GM12875 (cell line): ENCODE measurements at regions not wholly inside any gene's neighbourhood (a gene's known extent, or its start where the extent isn't known, plus 50 kb on each side); places are given as distances from the start of the nearest gene placed in this dataset.
A peak's percentile ranks its signal among the peaks of the same experiment; 100 is the strongest.
"Not testable (repeated sequence)": the region's sequence is repeated elsewhere in the genome, so short reads cannot be mapped to it uniquely, and the experiment has no call there.

Experiments
- H3K4me3 ChIP-seq: one replicate; pipeline ENCODE4 v1.5.1; 2011; ENCODE audit warnings: low read depth, low read length, control low read depth
- TF ChIP-seq, protein P1 (sequence below): IDR thresholded peaks from 2 replicates; pipeline ENCODE4 v1.5.1; 2011; ENCODE audit warnings: low read depth, mild to moderate bottlenecking, control low read depth, inconsistent platforms, low read length, moderate library complexity, borderline replicate concordance; ENCODE audit not compliant: insufficient read depth

DNA sequence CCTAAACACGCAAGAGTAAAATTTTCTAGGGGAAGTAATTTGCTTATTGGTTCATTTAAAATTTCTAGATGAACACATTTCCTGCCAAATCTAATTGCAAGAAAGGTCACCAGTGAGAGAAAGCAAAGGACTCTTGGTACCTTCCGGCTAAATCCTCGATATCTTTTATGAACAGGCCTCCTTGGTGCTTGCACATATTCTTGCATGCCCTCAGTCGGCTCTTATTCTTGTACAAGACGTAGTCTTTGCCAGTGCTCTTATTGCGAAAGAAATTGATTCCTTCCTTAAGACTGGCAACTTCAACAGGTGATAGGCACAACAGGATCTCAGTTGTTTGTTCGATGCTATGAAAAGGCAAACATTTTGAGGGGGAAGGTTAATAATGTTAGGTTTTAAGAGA is 141.7 kb upstream of the CARMIL1 start:
- TF ChIP-seq, protein P1, sequence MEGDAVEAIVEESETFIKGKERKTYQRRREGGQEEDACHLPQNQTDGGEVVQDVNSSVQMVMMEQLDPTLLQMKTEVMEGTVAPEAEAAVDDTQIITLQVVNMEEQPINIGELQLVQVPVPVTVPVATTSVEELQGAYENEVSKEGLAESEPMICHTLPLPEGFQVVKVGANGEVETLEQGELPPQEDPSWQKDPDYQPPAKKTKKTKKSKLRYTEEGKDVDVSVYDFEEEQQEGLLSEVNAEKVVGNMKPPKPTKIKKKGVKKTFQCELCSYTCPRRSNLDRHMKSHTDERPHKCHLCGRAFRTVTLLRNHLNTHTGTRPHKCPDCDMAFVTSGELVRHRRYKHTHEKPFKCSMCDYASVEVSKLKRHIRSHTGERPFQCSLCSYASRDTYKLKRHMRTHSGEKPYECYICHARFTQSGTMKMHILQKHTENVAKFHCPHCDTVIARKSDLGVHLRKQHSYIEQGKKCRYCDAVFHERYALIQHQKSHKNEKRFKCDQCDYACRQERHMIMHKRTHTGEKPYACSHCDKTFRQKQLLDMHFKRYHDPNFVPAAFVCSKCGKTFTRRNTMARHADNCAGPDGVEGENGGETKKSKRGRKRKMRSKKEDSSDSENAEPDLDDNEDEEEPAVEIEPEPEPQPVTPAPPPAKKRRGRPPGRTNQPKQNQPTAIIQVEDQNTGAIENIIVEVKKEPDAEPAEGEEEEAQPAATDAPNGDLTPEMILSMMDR: no peak
- peak overlapping the region; percentile 23 for H3K4me3 ChIP-seq

DNA sequence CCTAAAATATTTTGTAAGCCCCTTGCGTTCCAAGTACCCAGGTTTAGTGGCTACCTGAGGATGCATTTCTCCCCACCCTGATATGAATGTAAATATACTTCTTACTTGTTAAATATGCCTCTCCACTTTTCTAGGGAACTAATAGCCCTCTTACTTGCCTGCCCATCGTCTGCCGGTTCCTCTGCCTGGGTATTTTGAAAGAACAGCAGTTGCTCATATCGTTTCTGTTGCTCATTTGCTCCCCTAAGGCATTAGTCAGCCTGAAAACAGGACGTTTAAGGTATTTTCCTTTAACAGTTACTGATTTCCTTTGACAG is 141.3 kb upstream of the CARMIL1 start:
- peak overlapping the region; percentile 11 for H3K4me3 ChIP-seq
- TF ChIP-seq, protein P1: no peak

DNA sequence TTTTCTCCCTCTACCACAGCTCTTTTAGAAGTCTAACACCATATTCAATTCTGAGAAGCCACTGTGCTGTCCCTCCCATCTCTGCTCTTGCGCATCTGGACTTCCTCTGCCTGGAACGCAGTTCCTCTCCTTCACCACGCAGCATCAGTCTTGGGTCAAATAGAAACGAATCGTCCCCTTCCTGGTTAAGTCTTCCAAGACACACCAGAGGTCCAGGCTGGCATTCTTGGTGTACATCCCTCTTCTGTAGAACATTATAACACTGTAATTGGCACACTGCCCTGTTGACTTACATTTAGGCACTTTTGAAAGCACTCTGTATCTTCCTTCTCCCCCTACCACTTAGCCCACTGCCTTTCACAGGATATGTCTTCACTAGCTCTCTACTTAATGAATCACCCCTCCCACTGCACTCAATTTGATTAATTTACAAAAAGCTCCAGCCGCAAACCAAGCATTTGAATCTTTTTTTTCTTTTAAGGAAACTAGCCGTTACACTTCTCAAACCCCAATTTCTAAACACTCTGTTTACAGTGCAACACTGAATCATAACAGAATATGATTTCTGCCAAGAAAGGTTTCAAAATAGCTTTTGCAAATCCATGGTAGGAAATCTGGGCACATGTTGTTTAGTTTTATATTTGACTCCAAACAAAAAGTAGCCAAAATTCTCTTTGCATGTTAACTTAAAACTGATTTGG is 140.8 kb upstream of the CARMIL1 start:
- TF ChIP-seq, protein P1: no peak
- peak overlapping the region; percentile 48 for H3K4me3 ChIP-seq

DNA sequence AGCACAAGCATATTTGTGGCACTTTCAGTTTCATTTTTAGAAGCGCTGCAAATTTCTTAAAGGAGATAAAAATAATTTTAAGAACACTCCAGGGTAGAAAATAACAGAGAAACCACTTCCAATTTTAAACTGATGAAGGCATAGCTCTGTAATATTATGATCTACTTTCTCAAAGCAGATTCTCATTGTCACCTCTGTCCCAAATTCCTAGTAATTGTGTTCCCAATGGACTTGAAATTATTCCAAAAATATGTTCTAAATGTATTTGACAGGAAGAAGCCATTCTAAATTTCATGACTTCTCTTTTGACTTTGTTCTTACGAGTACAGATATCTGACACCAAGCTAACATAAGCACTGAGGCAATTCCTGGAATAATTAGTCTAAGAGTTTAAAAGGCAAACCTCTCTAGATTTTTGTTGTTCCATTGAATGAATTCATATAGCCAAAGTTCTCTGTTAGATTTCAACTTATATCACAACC is 140.2 kb upstream of the CARMIL1 start:
- TF ChIP-seq, protein P1: no peak
- no peak overlapping the region for H3K4me3 ChIP-seq

DNA sequence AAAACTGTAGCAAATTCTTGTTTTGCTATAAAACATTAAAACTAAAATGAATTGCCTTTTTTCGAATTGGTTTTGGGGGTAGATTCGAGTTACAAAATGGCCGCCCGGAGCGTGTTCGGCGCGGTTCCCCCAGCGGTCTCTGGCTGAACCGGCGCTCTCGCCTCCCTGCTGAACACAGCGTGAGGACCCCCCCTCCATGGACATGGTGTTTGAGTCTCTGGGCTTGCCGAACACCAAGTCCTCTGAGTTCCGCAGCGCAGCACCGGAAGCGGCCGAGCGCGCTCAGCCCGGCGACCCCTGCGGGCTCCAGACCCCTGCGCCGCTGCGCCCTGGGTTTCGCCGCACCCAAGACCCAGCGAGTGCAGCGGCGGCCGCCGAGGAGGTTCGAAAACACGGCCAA is 139.6 kb upstream of the CARMIL1 start:
- H3K4me3 ChIP-seq: not testable (repeated sequence)

DNA sequence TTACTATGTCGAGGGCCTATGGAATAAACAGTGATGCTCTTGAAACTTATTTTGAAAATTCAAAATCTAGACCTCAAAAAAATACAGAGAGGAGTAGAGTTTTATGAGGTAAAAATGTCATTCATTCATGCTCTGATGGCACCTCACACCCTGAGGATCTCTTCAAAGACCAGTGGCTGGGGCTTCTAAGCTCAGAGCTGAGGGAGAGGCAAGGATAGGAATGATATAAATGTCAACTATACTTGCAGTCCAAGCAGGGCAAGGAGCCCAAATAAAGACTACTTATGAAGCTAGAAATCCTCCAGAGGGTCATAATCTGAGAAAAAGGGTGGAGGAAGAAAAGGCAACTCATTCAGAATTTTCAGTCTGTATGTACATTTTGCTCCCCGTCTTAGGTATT is 136.7 kb upstream of the CARMIL1 start:
- H3K4me3 ChIP-seq: no peak overlapping the region
- TF ChIP-seq, protein P1: no peak

DNA sequence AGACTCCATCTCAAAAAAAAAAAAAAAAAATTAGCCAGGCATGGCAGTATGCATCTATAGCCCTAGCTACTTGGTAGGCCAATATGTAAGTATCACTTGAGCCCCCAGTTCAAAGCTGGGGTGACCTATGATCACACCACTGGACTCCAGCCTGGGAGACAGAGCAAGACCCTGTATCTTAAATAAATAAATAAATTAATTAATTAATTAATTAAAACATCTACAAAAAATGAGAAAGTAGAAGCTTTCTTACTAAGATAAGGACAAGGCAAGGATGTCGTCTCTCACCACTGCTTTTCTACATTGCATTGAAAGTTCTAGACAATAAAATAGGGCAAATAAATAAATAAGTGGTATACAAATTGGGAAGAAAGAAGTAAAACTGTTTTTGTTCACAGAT is 134.3 kb upstream of the CARMIL1 start:
- H3K4me3 ChIP-seq: no peak overlapping the region
- TF ChIP-seq, protein P1: no peak
